ENCODE measurements at regions not wholly inside any gene's neighbourhood (a gene's known extent, or its start where the extent isn't known, plus 50 kb on each side); places are given as distances from the start of the nearest gene placed in this dataset.

DNA sequence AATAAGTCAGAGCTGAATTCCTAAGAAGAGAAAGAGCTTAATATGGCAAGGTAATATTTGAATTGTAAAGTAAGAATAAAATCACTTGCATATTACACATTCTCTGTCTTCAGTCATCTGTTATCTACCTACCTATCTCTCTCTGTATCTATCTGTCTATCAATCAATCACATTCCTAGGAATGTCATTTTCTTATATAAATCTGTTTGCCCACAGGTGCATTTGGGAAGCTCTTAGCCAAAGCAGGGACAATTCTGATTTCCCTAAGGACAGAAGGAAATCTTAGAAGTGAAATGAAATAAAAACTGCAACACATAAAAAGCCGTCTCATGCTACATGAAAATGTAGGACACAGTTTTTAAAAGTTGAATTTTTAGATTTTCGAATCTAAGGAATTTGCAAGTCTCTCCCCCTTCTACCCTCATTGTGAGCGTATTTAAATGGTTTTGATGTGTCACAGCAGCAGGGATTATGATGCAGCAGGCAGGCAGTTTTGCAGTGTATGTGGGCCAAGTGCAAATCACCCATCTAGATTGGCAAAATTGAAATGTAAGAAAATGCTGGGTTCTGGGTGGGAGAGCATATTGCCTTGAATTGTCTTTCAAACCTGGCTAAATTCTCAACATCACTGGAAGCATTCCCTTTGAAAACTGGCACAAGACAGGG lies 155.7 kb downstream of the ACER2 start:
- TF ChIP-seq, protein P1, sequence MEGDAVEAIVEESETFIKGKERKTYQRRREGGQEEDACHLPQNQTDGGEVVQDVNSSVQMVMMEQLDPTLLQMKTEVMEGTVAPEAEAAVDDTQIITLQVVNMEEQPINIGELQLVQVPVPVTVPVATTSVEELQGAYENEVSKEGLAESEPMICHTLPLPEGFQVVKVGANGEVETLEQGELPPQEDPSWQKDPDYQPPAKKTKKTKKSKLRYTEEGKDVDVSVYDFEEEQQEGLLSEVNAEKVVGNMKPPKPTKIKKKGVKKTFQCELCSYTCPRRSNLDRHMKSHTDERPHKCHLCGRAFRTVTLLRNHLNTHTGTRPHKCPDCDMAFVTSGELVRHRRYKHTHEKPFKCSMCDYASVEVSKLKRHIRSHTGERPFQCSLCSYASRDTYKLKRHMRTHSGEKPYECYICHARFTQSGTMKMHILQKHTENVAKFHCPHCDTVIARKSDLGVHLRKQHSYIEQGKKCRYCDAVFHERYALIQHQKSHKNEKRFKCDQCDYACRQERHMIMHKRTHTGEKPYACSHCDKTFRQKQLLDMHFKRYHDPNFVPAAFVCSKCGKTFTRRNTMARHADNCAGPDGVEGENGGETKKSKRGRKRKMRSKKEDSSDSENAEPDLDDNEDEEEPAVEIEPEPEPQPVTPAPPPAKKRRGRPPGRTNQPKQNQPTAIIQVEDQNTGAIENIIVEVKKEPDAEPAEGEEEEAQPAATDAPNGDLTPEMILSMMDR (IDR thresholded peaks at IDR 0.05; ENCODE audit: low read length), result no peak
- no peak for TF ChIP-seq EZH2 (optimal IDR thresholded peaks at IDR 0.05; ENCODE audit: low read depth, low read length)
- no peak for TF ChIP-seq EZH2phosphoT487 (IDR thresholded peaks at IDR 0.05; ENCODE audit: low read length)

Data from MM.1S (cell line).